K562 (cell line): ENCODE measurements at regions not wholly inside any gene's neighbourhood (a gene's known extent, or its start where the extent isn't known, plus 50 kb on each side); places are given as distances from the start of the nearest gene placed in this dataset.

ENCODE experiments used
- ARNT ChIP-seq, 2 experiments: fragments of 450-650 bp; IDR thresholded peaks; 2 replicates each; pipeline ENCODE4 v1.6.1; 2016; ENCODE audit warnings: mild to moderate bottlenecking in 1 of 2
- FOXA3 ChIP-seq, 2 experiments: fragments of 450-650 bp in 1 of 2; sonication (generic) in 1 of 2; formaldehyde crosslinking; IDR thresholded peaks in 1 of 2; conservative IDR thresholded peaks in 1 of 2; 2 replicates each; pipeline versions ENCODE4 v1.4.0 to v1.8.0; 2020 to 2022; ENCODE audit warnings: mild to moderate bottlenecking in 2 of 2, missing genetic modification reagents in 1 of 2
- HNRNPL ChIP-seq: fragments of 200-400 bp; formaldehyde crosslinking; IDR thresholded peaks from 2 replicates; pipeline ENCODE4 v1.6.1; 2017; ENCODE audit warnings: low read depth, mild to moderate bottlenecking, low read length
- JUNB ChIP-seq: fragments of 450-650 bp; formaldehyde crosslinking; conservative IDR thresholded peaks from 2 replicates; pipeline ENCODE4 v1.4.0; 2020; ENCODE audit warnings: mild to moderate bottlenecking
- L3MBTL2 ChIP-seq: fragments of 450-650 bp; IDR thresholded peaks from 2 replicates; pipeline ENCODE4 v1.6.1; 2016; ENCODE audit warnings: mild to moderate bottlenecking, moderate library complexity
- MTA2 ChIP-seq: fragments of 450-650 bp; IDR thresholded peaks from 2 replicates; pipeline ENCODE4 v1.6.1; 2016; ENCODE audit warnings: low read depth
- OTX1 ChIP-seq: fragments of 450-650 bp; formaldehyde crosslinking; IDR thresholded peaks from 2 replicates; pipeline ENCODE4 v1.4.0; 2022; ENCODE audit warnings: mild to moderate bottlenecking
- PBX2 ChIP-seq, 2 experiments: IDR thresholded peaks in 1 of 2; conservative IDR thresholded peaks in 1 of 2; 2 replicates each; pipeline ENCODE4 v1.6.1; 2016; ENCODE audit warnings: low read depth in 2 of 2, mild to moderate bottlenecking in 1 of 2, missing compliant biosample characterization in 1 of 2, missing genetic modification characterization in 1 of 2, moderate library complexity in 1 of 2
- PREB ChIP-seq: sonication (generic); formaldehyde crosslinking; IDR thresholded peaks from 2 replicates; pipeline ENCODE4 v1.8.1; 2023; ENCODE audit warnings: mild to moderate bottlenecking, missing genetic modification reagents
- THRA ChIP-seq: fragments of 450-650 bp; IDR thresholded peaks from 2 replicates; pipeline ENCODE4 v1.6.1; 2017; ENCODE audit warnings: mild to moderate bottlenecking, moderate library complexity
- ZBTB5 ChIP-seq: fragments of 450-650 bp; IDR thresholded peaks from 2 replicates; pipeline ENCODE4 v1.6.1; 2017; ENCODE audit warnings: antibody characterized with exemption
- ZNF609 ChIP-seq: sonication (generic); formaldehyde crosslinking; IDR thresholded peaks from 2 replicates; pipeline ENCODE4 v1.8.1; 2023; ENCODE audit warnings: missing genetic modification reagents, mild to moderate bottlenecking, borderline replicate concordance
- ZNF695 ChIP-seq: fragments of 450-650 bp; formaldehyde crosslinking; IDR thresholded peaks from 2 replicates; pipeline ENCODE4 v1.4.0; 2020; ENCODE audit warnings: mild to moderate bottlenecking, moderate library complexity

GRCh38 chr1:228646717-228647522 lies 88.4 kb upstream of the RHOU start (continued):
- no peak for TF ChIP-seq FOXA3 (CRISPR knock-in tag; conservative IDR thresholded peaks at IDR 0.05 in 1 of 2, IDR thresholded peaks at IDR 0.05 in 1 of 2)
- no peak for TF ChIP-seq HNRNPL
- no peak for TF ChIP-seq PREB
- no peak for TF ChIP-seq PBX2 (CRISPR knock-in tag; IDR thresholded peaks at IDR 0.05; ENCODE audit: low read depth)
- no peak for TF ChIP-seq PBX2 (tag; conservative IDR thresholded peaks at IDR 0.05; ENCODE audit: low read depth)
- 0 out of 4 replicates have a peak, but pooled peaks of 1 of the 2 experiments have one; percentile 31 for TF ChIP-seq ARNT (IDR thresholded peaks at IDR 0.05)
- peak; percentile 76; the same call in 1 of the 2 replicates for TF ChIP-seq OTX1 (CRISPR knock-in tag)
- no peak for TF ChIP-seq THRA
- no peak for TF ChIP-seq ZNF695
- TF ChIP-seq JUNB (CRISPR knock-in tag): no peak
- peak; percentile 24; the same call in 1 of the 2 replicates for TF ChIP-seq MTA2
- no peak for TF ChIP-seq ZBTB5
- no peak for TF ChIP-seq ZNF609 (CRISPR knock-in tag)
- TF ChIP-seq L3MBTL2: peak; percentile 45; the same call in 1 of the 2 replicates
